HG03378 (cell line): ENCODE measurements at regions not wholly inside any gene's neighbourhood (a gene's known extent, or its start where the extent isn't known, plus 50 kb on each side); places are given as distances from the start of the nearest gene placed in this dataset.
"Not testable (repeated sequence)": the region's sequence is repeated elsewhere in the genome, so short reads cannot be mapped to it uniquely, and the experiment has no call there.

Experiments
- ATAC-seq: cut with Tn5 transposase; IDR thresholded peaks from one replicate; pipeline ENCODE4 v1.9.1; 2021; ENCODE audit warnings: mild to moderate bottlenecking, moderate library complexity; ENCODE audit not compliant: unreplicated experiment

GRCh38 chr1:56285554-56286402 is 293.6 kb downstream of the PLPP3 start:
- no peak for ATAC-seq

- no peak for ATAC-seq
Observed at GRCh38 chr1:56284928-56285327, 294.4 kb downstream of the PLPP3 start.

GRCh38 chr1:56278061-56278460 is 301.3 kb downstream of the PLPP3 start:
- ATAC-seq = no peak

- ATAC-seq = no peak
Observed at GRCh38 chr1:56268519-56269140, 310.7 kb downstream of the PLPP3 start.

- ATAC-seq = no peak
Observed at GRCh38 chr1:56267611-56268010, 311.8 kb downstream of the PLPP3 start.

- no peak for ATAC-seq
Observed at GRCh38 chr1:56266359-56266758, 313.0 kb downstream of the PLPP3 start.

GRCh38 chr1:56265216-56265615 is 314.1 kb downstream of the PLPP3 start:
- no peak for ATAC-seq

- ATAC-seq = no peak
Observed at GRCh38 chr1:56263908-56264307, 315.5 kb downstream of the PLPP3 start.

- ATAC-seq = no peak
Observed at GRCh38 chr1:56258371-56258770, 321.0 kb downstream of the PLPP3 start.

GRCh38 chr1:56257726-56258125 is 321.6 kb downstream of the PLPP3 start:
- ATAC-seq = no peak

GRCh38 chr1:56256153-56257000 is 323.0 kb downstream of the PLPP3 start:
- no peak for ATAC-seq

- ATAC-seq = no peak
Observed at GRCh38 chr1:56255516-56256152, 323.7 kb downstream of the PLPP3 start.

- ATAC-seq = no peak
Observed at GRCh38 chr1:56254130-56254529, 325.2 kb downstream of the PLPP3 start.

GRCh38 chr1:56250809-56251208 is 328.6 kb downstream of the PLPP3 start:
- no peak for ATAC-seq

- no peak for ATAC-seq
Observed at GRCh38 chr1:56249234-56249633, 330.1 kb downstream of the PLPP3 start.

- no peak for ATAC-seq
Observed at GRCh38 chr1:56248138-56248537, 331.2 kb downstream of the PLPP3 start.

- ATAC-seq = not testable (repeated sequence)
Observed at GRCh38 chr1:56246726-56247125, 332.6 kb downstream of the PLPP3 start.

- ATAC-seq = no peak
Observed at GRCh38 chr1:56240400-56240799, 339.0 kb downstream of the PLPP3 start.

- no peak for ATAC-seq
Observed at GRCh38 chr1:56237491-56238064, 341.8 kb downstream of the PLPP3 start.

GRCh38 chr1:56236688-56237087 is 342.7 kb downstream of the PLPP3 start:
- ATAC-seq = no peak
